Duodenal mucosa (tissue), 2 donors: ENCODE measurements at regions not wholly inside any gene's neighbourhood (a gene's known extent, or its start where the extent isn't known, plus 50 kb on each side); places are given as distances from the start of the nearest gene placed in this dataset.

Source experiments
- H3K27ac ChIP-seq: one replicate; pipeline ENCODE4 v1.7.0; 2013; ENCODE audit warnings: low read depth, low read length
- H3K27me3 ChIP-seq, 2 donors: one replicate each; pipeline ENCODE4 v1.7.0; 2013; ENCODE audit warnings: low read length in 2 of 2, control low read depth in 1 of 2; ENCODE audit not compliant: insufficient read depth in 2 of 2, control insufficient read depth in 1 of 2
- H3K36me3 ChIP-seq, 2 donors: one replicate each; pipeline ENCODE4 v1.7.0; 2013; ENCODE audit warnings: low read length in 2 of 2, control low read depth in 1 of 2; ENCODE audit not compliant: insufficient read depth in 2 of 2, control insufficient read depth in 1 of 2
- H3K4me1 ChIP-seq, 2 donors: one replicate each; pipeline ENCODE4 v1.7.0; 2013; ENCODE audit warnings: low read length in 2 of 2, control low read depth in 1 of 2; ENCODE audit not compliant: insufficient read depth in 2 of 2, control insufficient read depth in 1 of 2
- H3K4me3 ChIP-seq, 2 donors: one replicate each; pipeline ENCODE4 v1.7.0; 2013; ENCODE audit warnings: low read length in 2 of 2, low read depth in 1 of 2
- H3K9ac ChIP-seq, 2 donors: one replicate each; pipeline ENCODE4 v1.7.0; 2013; ENCODE audit warnings: low read length in 2 of 2, low read depth in 1 of 2
- H3K9me3 ChIP-seq, 2 donors: one replicate each; pipeline ENCODE4 v1.7.0; 2013; ENCODE audit warnings: low read length in 2 of 2, control low read depth in 1 of 2; ENCODE audit not compliant: control insufficient read depth in 1 of 2

DNA sequence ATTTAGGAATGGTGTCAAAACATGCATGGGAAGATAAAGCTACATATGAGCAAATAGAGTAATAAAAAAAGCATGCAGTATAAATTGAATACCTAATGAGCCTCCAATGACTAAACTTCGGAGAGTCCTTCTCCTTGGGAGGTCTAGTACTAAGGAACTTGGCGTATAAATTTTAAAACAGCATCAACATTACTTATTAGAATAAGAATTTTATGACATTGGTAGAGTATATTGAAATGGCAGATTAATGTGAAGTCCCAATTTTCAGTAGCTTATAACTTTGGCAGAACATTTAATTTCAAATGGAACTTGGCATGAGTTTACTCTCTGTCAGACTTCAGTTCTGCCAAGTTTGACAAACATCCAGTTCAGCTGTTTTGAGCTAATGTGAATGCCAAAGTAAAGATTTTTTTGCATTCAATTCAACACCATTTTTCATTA lies 104.7 kb upstream of the RGS18 start:
- no peaks in the 10 kb centered on the region for H3K27me3 ChIP-seq
- H3K9me3 ChIP-seq, result no peaks in the 10 kb centered on the region
- H3K4me3 ChIP-seq, result no peak overlapping the region
- no peak overlapping the region for H3K27ac ChIP-seq
- no peak overlapping the region for H3K9ac ChIP-seq
- H3K4me1 ChIP-seq, result no peaks in the 10 kb centered on the region
- H3K36me3 ChIP-seq, result no peaks in the 10 kb centered on the region

DNA sequence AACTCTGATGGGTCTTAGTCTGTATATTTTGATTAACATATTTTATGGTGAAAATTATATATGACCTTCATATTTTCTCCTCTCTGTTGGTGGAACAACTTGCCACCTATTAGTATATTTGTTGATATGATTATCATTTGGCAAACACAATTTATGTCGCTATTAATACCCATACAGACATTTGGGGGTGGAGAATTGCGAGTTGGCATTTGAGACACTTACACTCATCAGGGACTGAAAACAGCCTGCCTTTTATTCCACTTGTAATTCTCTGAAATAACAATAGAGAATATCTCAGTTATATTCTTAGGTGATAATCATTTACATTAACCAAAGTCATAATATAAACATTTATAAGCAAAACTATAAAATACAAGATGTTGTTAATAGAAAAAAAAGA lies 100.5 kb upstream of the RGS18 start:
- no peak overlapping the region for H3K4me3 ChIP-seq
- H3K4me1 ChIP-seq, result no peaks in the 10 kb centered on the region
- no peaks in the 10 kb centered on the region for H3K36me3 ChIP-seq
- H3K27ac ChIP-seq, result no peak overlapping the region
- no peaks in the 10 kb centered on the region for H3K9me3 ChIP-seq
- no peak overlapping the region for H3K9ac ChIP-seq
- no peaks in the 10 kb centered on the region for H3K27me3 ChIP-seq

DNA sequence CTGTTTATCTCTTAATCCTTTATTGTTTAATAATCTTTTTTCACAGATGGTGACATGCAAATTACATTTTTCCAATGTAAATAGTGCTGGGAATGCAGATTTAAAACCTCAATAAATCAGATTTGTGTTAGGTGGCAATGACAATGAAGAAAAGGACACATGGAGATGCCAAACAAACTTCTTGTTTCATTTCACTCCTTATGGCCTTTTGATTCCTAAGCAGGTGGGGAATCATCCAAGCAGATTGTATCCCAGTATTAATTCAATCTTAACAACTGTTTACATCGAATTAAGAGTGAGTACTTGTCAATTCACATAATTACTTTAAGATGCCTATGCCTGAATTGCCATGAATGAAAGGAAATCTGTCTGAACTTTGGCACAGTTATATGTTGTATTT lies 98.9 kb upstream of the RGS18 start:
- no peaks in the 10 kb centered on the region for H3K4me1 ChIP-seq

DNA sequence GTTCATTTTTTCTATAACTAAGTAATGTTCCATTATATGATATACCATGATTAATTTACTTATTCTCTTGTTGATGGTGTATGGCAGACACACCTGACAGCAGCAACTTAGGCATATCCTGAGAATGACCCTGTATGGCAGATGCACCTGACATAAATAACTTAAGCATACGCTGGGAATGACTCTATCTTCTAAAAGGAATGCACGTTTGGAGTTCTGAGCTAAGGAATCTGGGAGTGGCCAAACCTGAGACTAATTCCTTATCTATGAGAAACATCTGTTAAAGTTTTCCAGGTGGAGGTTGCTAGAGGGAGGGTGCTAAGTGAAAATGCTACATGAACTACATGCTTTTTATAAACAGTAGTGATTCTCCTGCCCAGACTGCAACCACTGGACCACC lies 96.7 kb upstream of the RGS18 start:
- Histone ChIP-seq H3K4me3 (no peak overlapping the region), H3K27me3 (no peaks in the 10 kb centered on the region), H3K9me3 (no peaks in the 10 kb centered on the region), H3K36me3 (no peaks in the 10 kb centered on the region), H3K27ac (no peak overlapping the region), H3K9ac (no peak overlapping the region), H3K4me1 (no peaks in the 10 kb centered on the region)

More for the DNA sequence above, 98.9 kb upstream of the RGS18 start:
- H3K27me3 ChIP-seq, result no peaks in the 10 kb centered on the region
- no peak overlapping the region for H3K9ac ChIP-seq
- H3K36me3 ChIP-seq, result no peaks in the 10 kb centered on the region
- no peak overlapping the region for H3K27ac ChIP-seq
- no peak overlapping the region for H3K4me3 ChIP-seq
- H3K9me3 ChIP-seq, result no peaks in the 10 kb centered on the region

DNA sequence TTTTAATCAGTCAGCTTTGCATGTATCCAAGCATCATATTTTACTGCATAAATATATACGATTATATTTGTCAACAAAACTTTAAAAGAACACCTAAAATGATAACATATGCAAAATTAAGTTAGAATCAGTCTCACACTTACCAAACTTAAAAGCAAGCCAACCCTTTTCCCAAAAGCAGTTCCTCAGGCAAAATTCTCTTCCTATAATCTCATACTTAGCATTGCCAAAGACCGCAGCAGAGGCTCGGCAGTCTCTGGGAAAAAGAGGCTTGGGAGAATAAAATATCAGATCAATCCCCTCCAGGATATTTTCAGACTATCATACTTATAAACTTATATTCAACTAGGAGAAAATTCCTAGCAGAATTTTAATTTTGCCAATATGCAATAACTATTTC lies 93.2 kb upstream of the RGS18 start:
- Histone ChIP-seq H3K27me3 (no peaks in the 10 kb centered on the region), H3K9ac (no peak overlapping the region), H3K4me1 (no peaks in the 10 kb centered on the region), H3K27ac (no peak overlapping the region), H3K4me3 (no peak overlapping the region), H3K36me3 (no peaks in the 10 kb centered on the region), H3K9me3 (no peaks in the 10 kb centered on the region)

DNA sequence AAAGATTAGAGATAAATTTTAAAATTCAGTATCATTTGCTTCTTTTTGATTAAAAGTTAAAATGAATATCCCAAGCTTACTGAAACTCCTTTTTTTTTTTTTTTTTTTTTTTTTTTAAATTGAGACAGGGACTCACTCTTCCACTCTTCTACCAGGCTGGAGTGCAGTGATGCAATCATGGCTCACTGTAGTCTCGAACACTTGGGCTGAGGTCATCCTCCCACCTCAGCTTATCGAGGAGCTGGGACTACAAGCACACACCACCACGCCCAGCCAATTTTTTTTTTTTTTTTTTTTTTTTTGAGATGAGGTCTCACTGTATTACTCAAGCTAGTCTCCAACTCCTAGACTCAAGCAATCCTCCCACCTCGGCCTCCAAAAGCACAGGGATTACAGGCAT lies 92.1 kb upstream of the RGS18 start:
- Histone ChIP-seq H3K36me3 (no peaks in the 10 kb centered on the region), H3K9ac (no peak overlapping the region), H3K27ac (no peak overlapping the region), H3K4me3 (no peak overlapping the region), H3K9me3 (no peaks in the 10 kb centered on the region), H3K4me1 (no peaks in the 10 kb centered on the region), H3K27me3 (no peaks in the 10 kb centered on the region)

DNA sequence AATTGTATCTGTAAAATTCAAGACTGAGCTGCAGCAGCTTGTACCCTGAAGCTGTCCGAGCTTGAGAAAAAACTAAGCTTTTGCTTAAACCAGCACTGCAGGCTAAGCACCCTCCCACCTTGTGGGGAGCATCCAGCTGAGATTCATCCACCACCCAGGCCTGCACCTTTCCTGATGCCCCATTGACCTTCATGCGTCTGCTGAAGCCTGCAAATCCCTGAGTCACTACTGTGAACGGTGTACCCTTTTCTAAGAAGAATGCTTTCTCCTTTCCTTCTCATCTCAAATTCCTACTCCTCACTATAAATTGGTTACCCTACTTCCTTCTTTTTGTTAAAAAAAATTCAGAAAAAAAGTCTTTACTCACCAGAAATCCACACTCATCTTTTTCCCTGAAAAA lies 90.9 kb upstream of the RGS18 start:
- Histone ChIP-seq H3K27ac (no peak overlapping the region), H3K4me1 (no peaks in the 10 kb centered on the region), H3K9ac (no peak overlapping the region), H3K36me3 (no peaks in the 10 kb centered on the region), H3K27me3 (no peaks in the 10 kb centered on the region), H3K4me3 (no peak overlapping the region), H3K9me3 (no peaks in the 10 kb centered on the region)

DNA sequence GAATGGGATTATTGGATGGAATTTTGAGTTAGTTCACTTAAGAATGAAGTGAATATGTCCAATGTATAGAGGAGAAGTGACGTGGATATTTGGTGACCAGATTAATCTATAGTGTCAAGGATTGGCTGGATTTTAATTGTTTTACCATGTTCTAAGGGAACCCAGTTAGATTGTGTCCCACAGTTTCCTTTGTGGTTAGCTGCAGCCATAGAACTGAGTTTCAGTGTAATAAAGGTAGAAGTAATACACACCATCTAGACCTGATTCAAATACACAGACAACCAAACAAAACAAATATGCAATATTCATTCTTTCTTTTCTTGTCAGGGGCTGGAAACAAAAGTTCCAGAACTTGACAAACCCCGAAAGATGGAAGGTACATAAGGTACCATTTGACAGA lies 88.0 kb upstream of the RGS18 start:
- no peaks in the 10 kb centered on the region for H3K27me3 ChIP-seq
- no peaks in the 10 kb centered on the region for H3K36me3 ChIP-seq
- no peak overlapping the region for H3K4me3 ChIP-seq
- no peaks in the 10 kb centered on the region for H3K9me3 ChIP-seq
- no peak overlapping the region for H3K9ac ChIP-seq
- H3K27ac ChIP-seq, result no peak overlapping the region
- H3K4me1 ChIP-seq, result no peaks in the 10 kb centered on the region

DNA sequence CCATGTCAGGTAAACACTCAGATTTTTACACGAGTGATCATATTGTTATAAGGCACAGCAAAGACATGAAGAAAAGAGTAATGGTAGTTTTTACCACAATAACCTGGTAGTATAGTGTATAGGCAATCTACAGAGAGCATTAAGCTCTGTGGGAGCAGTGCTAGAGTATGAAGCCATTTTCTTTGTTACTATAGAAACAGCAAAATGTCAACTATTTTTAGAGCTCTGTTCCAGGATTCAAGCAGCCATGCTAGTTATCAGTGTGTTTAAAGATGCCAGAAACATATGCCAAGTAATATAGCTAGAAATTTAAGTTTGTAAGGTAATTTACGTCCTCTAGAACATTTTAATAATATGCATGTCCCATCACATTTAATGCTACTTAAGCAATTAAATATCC lies 77.6 kb upstream of the RGS18 start:
- Histone ChIP-seq H3K9ac (no peak overlapping the region), H3K9me3 (no peaks in the 10 kb centered on the region), H3K27me3 (no peaks in the 10 kb centered on the region), H3K27ac (no peak overlapping the region), H3K4me3 (no peak overlapping the region), H3K36me3 (no peaks in the 10 kb centered on the region), H3K4me1 (no peaks in the 10 kb centered on the region)

DNA sequence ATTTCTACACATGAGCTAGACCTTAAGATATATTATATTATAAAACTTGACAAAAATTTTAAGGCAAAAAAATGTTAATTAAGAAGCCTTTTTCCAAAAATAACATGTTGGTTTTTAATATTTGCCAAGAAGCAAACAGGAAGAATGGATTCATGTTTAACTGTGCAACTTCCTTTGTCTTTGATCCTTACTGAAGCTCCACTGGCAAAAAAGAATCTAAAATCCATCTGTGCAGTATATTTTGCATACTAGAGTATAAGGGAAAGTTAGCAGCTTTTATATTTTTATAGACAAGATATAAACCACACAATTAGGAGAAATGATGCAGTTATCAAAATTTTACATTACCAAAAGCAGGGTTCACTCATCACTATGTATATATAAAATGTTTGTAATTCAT lies 76.9 kb upstream of the RGS18 start:
- no peaks in the 10 kb centered on the region for H3K4me1 ChIP-seq
- no peaks in the 10 kb centered on the region for H3K36me3 ChIP-seq
- H3K9me3 ChIP-seq, result no peaks in the 10 kb centered on the region
- no peak overlapping the region for H3K27ac ChIP-seq
- H3K4me3 ChIP-seq, result no peak overlapping the region
- no peaks in the 10 kb centered on the region for H3K27me3 ChIP-seq
- no peak overlapping the region for H3K9ac ChIP-seq

DNA sequence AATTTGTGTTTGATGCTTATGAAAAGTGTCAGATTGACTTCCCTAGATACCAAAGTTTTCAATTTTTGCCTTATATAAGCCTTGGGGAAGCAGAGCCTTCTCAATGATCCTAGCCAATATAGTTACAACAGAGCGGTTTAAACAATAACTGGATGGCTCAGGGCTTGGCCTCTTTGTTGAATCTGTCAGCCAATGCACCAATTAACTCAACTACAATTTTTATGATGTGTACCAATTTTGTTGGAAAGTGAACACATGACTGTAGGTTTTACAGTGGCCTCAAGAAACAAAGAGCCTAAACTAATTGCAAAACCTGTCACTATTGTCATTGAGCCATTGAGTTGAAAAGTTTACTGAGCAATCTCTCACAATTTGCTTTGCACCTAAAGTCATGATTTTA lies 71.6 kb upstream of the RGS18 start:
- no peaks in the 10 kb centered on the region for H3K36me3 ChIP-seq
- no peaks in the 10 kb centered on the region for H3K27me3 ChIP-seq
- no peaks in the 10 kb centered on the region for H3K9me3 ChIP-seq
- H3K4me3 ChIP-seq, result no peak overlapping the region
- H3K27ac ChIP-seq, result no peak overlapping the region
- H3K9ac ChIP-seq, result no peak overlapping the region
- no peaks in the 10 kb centered on the region for H3K4me1 ChIP-seq
